Mesenchymal stem cell (in vitro differentiated cells and primary cell): ENCODE measurements at regions not wholly inside any gene's neighbourhood (a gene's known extent, or its start where the extent isn't known, plus 50 kb on each side); places are given as distances from the start of the nearest gene placed in this dataset.
A peak's percentile ranks its signal among the peaks of the same experiment; 100 is the strongest.

ENCODE experiments used
- DNase-seq: peaks from one replicate; pipeline ENCODE4 v3.0.0-alpha.2; 2013
- H2AFZ ChIP-seq: one replicate; pipeline ENCODE4 v1.6.1; 2013; ENCODE audit warnings: low read depth, mild to moderate bottlenecking, control low read depth, inconsistent platforms, low read length, moderate library complexity
- H2AK5ac ChIP-seq: 2 replicates; pipeline ENCODE4 v1.6.1; 2013; ENCODE audit warnings: low read length, moderate library complexity, mild to moderate bottlenecking, inconsistent platforms; ENCODE audit not compliant: severe bottlenecking
- H2BK120ac ChIP-seq: one replicate; pipeline ENCODE4 v1.6.1; 2013; ENCODE audit warnings: low read depth, mild to moderate bottlenecking, inconsistent platforms, low read length, moderate library complexity
- H2BK12ac ChIP-seq, 2 experiments: one replicate each; pipeline ENCODE4 v1.6.1; 2013; ENCODE audit warnings: inconsistent platforms in 2 of 2, low read length in 2 of 2, mild to moderate bottlenecking in 2 of 2, moderate library complexity in 2 of 2, control low read depth in 1 of 2
- H2BK15ac ChIP-seq: one replicate; pipeline ENCODE4 v1.6.1; 2013; ENCODE audit warnings: mild to moderate bottlenecking, low read depth, inconsistent platforms; ENCODE audit not compliant: poor library complexity, severe bottlenecking
- H2BK5ac ChIP-seq: 2 replicates; pipeline ENCODE4 v1.6.1; 2013; ENCODE audit warnings: low read depth, mild to moderate bottlenecking, low read length, control low read depth, inconsistent platforms; ENCODE audit not compliant: poor library complexity, severe bottlenecking
- H3K14ac ChIP-seq, 2 experiments: one replicate each; pipeline ENCODE4 v1.6.1; 2013; ENCODE audit warnings: inconsistent platforms in 2 of 2, low read length in 2 of 2, control low read depth in 1 of 2, mild to moderate bottlenecking in 1 of 2, moderate library complexity in 1 of 2
- H3K18ac ChIP-seq, 2 experiments: one replicate each; pipeline ENCODE4 v1.6.1; 2013; ENCODE audit warnings: inconsistent platforms in 2 of 2, low read length in 2 of 2, control low read depth in 1 of 2, low read depth in 1 of 2, mild to moderate bottlenecking in 1 of 2
- H3K23ac ChIP-seq, 2 experiments: one replicate each; pipeline ENCODE4 v1.6.1; 2013; ENCODE audit warnings: inconsistent platforms in 2 of 2, low read length in 2 of 2, mild to moderate bottlenecking in 2 of 2, moderate library complexity in 2 of 2, control low read depth in 1 of 2
- H3K27ac ChIP-seq: 2 replicates; pipeline ENCODE4 v1.5.1; 2013; ENCODE audit warnings: mild to moderate bottlenecking, moderate library complexity, low read length, control low read depth, inconsistent platforms; ENCODE audit not compliant: poor library complexity, severe bottlenecking
- H3K27me3 ChIP-seq, 2 experiments: 2 replicates each; pipeline versions ENCODE4 v1.6.1 to v1.7.0; 2013; ENCODE audit warnings: low read length in 2 of 2, mild to moderate bottlenecking in 2 of 2, moderate library complexity in 2 of 2, control low read depth in 1 of 2, inconsistent platforms in 1 of 2; ENCODE audit not compliant: control insufficient read depth in 1 of 2, insufficient read depth in 1 of 2
- H3K36me3 ChIP-seq, 2 experiments: 2 replicates each; pipeline versions ENCODE4 v1.6.1 to v1.7.0; 2013; ENCODE audit warnings: low read length in 2 of 2, control low read depth in 1 of 2, inconsistent platforms in 1 of 2, low read depth in 1 of 2, mild to moderate bottlenecking in 1 of 2; ENCODE audit not compliant: insufficient read depth in 2 of 2, control insufficient read depth in 1 of 2
- H3K4ac ChIP-seq, 2 experiments: one replicate each; pipeline ENCODE4 v1.6.1; 2013; ENCODE audit warnings: inconsistent platforms in 2 of 2, low read length in 2 of 2, mild to moderate bottlenecking in 2 of 2, moderate library complexity in 2 of 2, control low read depth in 1 of 2, low read depth in 1 of 2
- H3K4me1 ChIP-seq: 2 replicates; pipeline ENCODE4 v1.6.1; 2013; ENCODE audit warnings: low read depth, low read length, control low read depth; ENCODE audit not compliant: control insufficient read depth, insufficient read depth
- H3K4me2 ChIP-seq: 2 replicates; pipeline ENCODE4 v1.6.1; 2013; ENCODE audit warnings: low read length, mild to moderate bottlenecking, inconsistent platforms; ENCODE audit not compliant: poor library complexity, severe bottlenecking
- H3K4me3 ChIP-seq, 2 experiments: 2 replicates each; pipeline versions ENCODE4 v1.5.1 to v1.7.0; 2013; ENCODE audit warnings: low read length in 2 of 2, mild to moderate bottlenecking in 2 of 2, control low read depth in 1 of 2, low read depth in 1 of 2; ENCODE audit not compliant: insufficient read depth in 1 of 2
- H3K79me1 ChIP-seq: replicated peaks from 2 replicates; pipeline ENCODE4 v1.6.1; 2013; ENCODE audit warnings: mild to moderate bottlenecking, control low read depth, low read length, inconsistent platforms; ENCODE audit not compliant: poor library complexity, severe bottlenecking
- H3K9ac ChIP-seq: 2 replicates; pipeline ENCODE4 v1.7.0; 2013; ENCODE audit warnings: mild to moderate bottlenecking, low read length, moderate library complexity
- H3K9me3 ChIP-seq: 2 replicates; pipeline ENCODE4 v1.7.0; 2013; ENCODE audit warnings: mild to moderate bottlenecking, low read length; ENCODE audit not compliant: control insufficient read depth
- H4K8ac ChIP-seq: one replicate; pipeline ENCODE4 v1.6.1; 2013; ENCODE audit warnings: inconsistent platforms, mild to moderate bottlenecking, low read length, moderate library complexity
- H4K91ac ChIP-seq: one replicate; pipeline ENCODE4 v1.6.1; 2013; ENCODE audit warnings: mild to moderate bottlenecking, low read length, inconsistent platforms
- WGBS: methylation state at CpG from one replicate; pipeline ENCODE4 v1.1.7; 2013; ENCODE audit warnings: mixed read lengths; 5-methylcytosine and 5-hydroxymethylcytosine counted together

DNA sequence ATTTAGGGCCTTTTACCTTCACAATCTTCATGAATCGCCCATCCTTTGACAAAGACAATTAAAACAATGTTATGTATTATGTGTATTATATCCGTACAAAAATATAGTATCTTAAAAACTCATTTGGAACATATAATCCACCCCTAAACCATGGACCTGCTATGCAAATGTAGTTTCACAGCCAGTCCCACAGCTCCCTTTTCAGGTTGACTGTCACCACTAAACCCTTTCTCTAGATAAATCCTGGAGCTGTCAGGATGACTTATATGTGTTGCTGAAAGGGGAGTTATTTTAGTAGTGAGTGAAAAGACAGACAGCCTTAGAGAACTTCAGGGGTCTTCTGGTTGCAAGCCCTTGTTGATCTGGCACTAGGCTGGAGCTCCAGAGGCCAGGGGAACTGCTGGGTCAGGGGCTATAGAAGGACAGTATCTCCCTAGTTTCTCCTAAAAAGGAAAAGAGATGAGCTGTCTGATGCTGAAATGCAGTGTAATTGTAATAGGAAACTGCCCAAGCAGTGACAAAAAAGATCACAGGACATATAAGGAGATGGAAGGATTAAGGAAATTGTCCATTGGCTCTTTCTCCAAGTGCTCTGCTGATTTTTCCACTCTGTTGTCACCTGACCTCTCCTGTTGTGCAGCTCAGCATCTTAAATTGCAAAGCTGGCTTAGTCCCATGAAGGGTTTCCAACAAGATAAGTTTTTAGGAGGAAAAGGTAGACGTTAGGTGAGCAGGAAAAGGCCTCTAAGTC, 127.7 kb downstream of the S1PR1 start:
- Histone ChIP-seq H3K36me3 (no peaks in the 10 kb centered on the region), H3K4ac (no peak overlapping the region), H2AFZ (no peak overlapping the region), H4K91ac (no peak overlapping the region), H2BK5ac (no peak overlapping the region), H3K27ac (peak overlapping the region; percentile 72), H3K9me3 (no peaks in the 10 kb centered on the region), H3K9ac (no peak overlapping the region), H3K4me2 (no peak overlapping the region), H3K14ac (no peak overlapping the region), H3K4me1 (peaks cover 2% of the 10 kb centered on the region), H3K18ac (peak overlapping the region in 1 of 2 experiments; percentile 38), H3K27me3 (no peaks in the 10 kb centered on the region), H3K23ac (no peak overlapping the region), H3K4me3 (no peak overlapping the region), H2AK5ac (no peak overlapping the region), H2BK15ac (peak overlapping the region; percentile 17), H3K79me1 (no peaks in the 10 kb centered on the region), H2BK120ac (no peak overlapping the region), H4K8ac (peak overlapping the region; percentile 19), H2BK12ac (no peak overlapping the region)
- 78% methylated on average over 1 of the region's 3 CpGs for WGBS
- DNase-seq = peak; percentile 42

DNA sequence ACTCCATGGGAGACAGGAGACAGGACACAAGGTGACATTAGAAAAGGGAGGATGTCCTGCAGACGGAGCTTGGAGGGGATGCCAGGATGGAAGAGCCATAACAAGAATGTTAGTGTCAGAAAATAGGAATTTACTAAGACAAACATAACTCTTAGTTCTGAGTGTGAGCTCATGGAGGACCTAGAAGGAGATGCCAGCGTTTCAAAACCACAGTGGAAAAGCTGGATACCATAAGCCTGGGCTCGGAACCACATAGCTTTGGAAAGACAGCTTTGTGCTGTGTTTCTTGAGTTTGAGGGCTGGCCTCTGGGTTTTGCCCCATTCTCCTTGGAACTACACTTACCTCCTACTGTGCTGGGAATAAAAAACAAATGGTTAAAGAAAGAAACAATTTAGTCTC, 128.4 kb downstream of the S1PR1 start:
- Histone ChIP-seq H3K27ac (peak overlapping the region; percentile 72), H3K18ac (peak overlapping the region in 1 of 2 experiments; percentile 38), H2AK5ac (no peak overlapping the region), H2BK15ac (no peak overlapping the region), H3K4me1 (peaks cover 2% of the 10 kb centered on the region), H2BK12ac (no peak overlapping the region), H3K4me2 (no peak overlapping the region), H3K23ac (no peak overlapping the region), H3K79me1 (no peaks in the 10 kb centered on the region), H3K4me3 (no peak overlapping the region), H3K27me3 (no peaks in the 10 kb centered on the region), H4K91ac (no peak overlapping the region), H3K9ac (no peak overlapping the region), H2AFZ (no peak overlapping the region), H2BK120ac (no peak overlapping the region), H3K14ac (no peak overlapping the region), H3K36me3 (no peaks in the 10 kb centered on the region), H3K4ac (no peak overlapping the region), H3K9me3 (no peaks in the 10 kb centered on the region), H2BK5ac (no peak overlapping the region), H4K8ac (no peak overlapping the region)
- WGBS = 18% methylated on average over 3 of the region's 3 CpGs
- peak; percentile 71 for DNase-seq

DNA sequence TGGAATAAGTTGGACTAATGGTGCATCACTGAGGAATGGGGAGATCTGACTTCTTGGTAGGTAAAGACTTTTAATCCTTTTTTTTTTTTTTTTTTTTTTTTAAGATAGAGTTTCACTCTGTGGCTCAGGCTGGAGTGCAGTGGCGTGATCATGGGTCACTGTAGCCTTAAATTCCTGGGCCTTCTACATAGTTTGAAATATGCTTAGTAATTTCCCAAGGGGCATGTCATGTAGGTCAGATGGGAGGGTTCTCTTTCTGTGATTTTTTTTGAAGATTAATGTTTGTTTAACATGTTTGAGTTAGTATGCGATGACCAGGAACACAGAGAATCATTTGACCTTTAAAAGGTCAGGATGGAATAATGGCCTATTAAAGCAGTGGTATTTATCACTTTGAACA, 129.1 kb downstream of the S1PR1 start:
- Histone ChIP-seq H3K14ac (no peak overlapping the region), H2BK120ac (no peak overlapping the region), H2AK5ac (no peak overlapping the region), H3K27me3 (no peaks in the 10 kb centered on the region), H3K4me1 (peaks cover 2% of the 10 kb centered on the region), H3K4ac (no peak overlapping the region), H3K18ac (no peak overlapping the region), H3K79me1 (no peaks in the 10 kb centered on the region), H2BK12ac (no peak overlapping the region), H3K4me2 (no peak overlapping the region), H4K91ac (no peak overlapping the region), H3K27ac (no peak overlapping the region), H3K4me3 (no peak overlapping the region), H2BK5ac (no peak overlapping the region), H3K23ac (no peak overlapping the region), H2AFZ (no peak overlapping the region), H2BK15ac (no peak overlapping the region), H3K9ac (no peak overlapping the region), H4K8ac (no peak overlapping the region), H3K9me3 (no peaks in the 10 kb centered on the region), H3K36me3 (no peaks in the 10 kb centered on the region)
- DNase-seq = no peak
- WGBS = 44% methylated on average over 2 of the region's 2 CpGs

DNA sequence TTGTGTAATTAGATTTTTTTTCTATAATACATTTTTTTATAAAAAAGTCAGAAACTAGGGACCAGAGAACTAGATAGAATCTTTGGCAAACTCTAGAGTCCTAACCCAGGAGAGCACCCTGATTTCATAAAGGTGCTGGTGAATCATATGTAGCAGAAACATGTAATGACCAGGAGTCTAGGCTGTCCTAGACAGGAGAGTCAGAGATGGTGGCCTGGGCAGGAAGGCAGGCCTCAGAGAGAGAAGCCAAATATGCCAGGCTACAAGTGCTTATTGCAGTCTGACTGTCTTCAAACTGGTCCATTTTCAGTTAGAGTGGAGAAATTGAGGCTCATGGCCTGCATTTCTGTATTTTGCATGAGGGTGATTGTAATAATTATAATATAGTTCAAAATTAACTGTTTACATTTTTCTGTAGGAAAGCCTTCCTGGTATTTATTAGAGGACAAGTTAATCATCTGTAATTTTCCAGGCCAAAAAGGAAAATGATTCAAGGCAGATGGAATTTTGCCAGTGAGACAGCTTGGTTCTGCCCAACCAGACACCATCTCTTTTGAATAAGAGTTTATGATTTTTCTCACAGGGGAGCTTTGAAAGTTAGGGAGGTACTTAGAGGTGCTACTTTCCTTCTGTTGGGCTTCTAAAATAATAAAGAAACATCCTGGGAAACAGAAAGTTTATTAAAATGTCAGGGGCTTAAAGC, 129.8 kb downstream of the S1PR1 start:
- H4K91ac ChIP-seq = no peak overlapping the region
- H3K14ac ChIP-seq = no peak overlapping the region
- H2AFZ ChIP-seq = no peak overlapping the region
- no peak overlapping the region for H3K4ac ChIP-seq
- no peaks in the 10 kb centered on the region for H3K36me3 ChIP-seq
- H2BK12ac ChIP-seq = peak overlapping the region in 1 of 2 experiments; percentile 67
- H3K4me3 ChIP-seq = no peak overlapping the region
- H3K4me2 ChIP-seq = peak overlapping the region; percentile 11
- no peak overlapping the region for H4K8ac ChIP-seq
- no peak overlapping the region for H3K9ac ChIP-seq
- peak; percentile 41 for DNase-seq
- H3K27me3 ChIP-seq = no peaks in the 10 kb centered on the region
- H3K9me3 ChIP-seq = no peaks in the 10 kb centered on the region
- peak overlapping the region; percentile 91 for H3K27ac ChIP-seq
- peak overlapping the region in 1 of 2 experiments; percentile 53 for H3K23ac ChIP-seq
- no peak overlapping the region for H2BK15ac ChIP-seq
- peak overlapping the region; percentile 78 for H2AK5ac ChIP-seq
- peak overlapping the region in 1 of 2 experiments; percentile 16 for H3K18ac ChIP-seq
- H2BK5ac ChIP-seq = no peak overlapping the region
- no peaks in the 10 kb centered on the region for H3K79me1 ChIP-seq
- no peak overlapping the region for H2BK120ac ChIP-seq
- peaks cover 2% of the 10 kb centered on the region for H3K4me1 ChIP-seq
